Smooth muscle cell (in vitro differentiated cells): ENCODE measurements at regions not wholly inside any gene's neighbourhood (a gene's known extent, or its start where the extent isn't known, plus 50 kb on each side); places are given as distances from the start of the nearest gene placed in this dataset.
A peak's percentile ranks its signal among the peaks of the same experiment; 100 is the strongest.
"Not testable (repeated sequence)": the region's sequence is repeated elsewhere in the genome, so short reads cannot be mapped to it uniquely, and the experiment has no call there.

Experiments used
- DNase-seq: peaks from one replicate; lab custom pipeline; 2025; ENCODE audit not compliant: unreplicated experiment; lab: John Stamatoyannopoulos, UW
- H2AFZ ChIP-seq: fragments of 200-600 bp; sonication (generic); 2 replicates; pipeline ENCODE4 v1.6.0; 2016; ENCODE audit warnings: antibody characterized with exemption, low read depth, mild to moderate bottlenecking
- H3F3A ChIP-seq: fragments of 200-600 bp; sonication (generic); 2 replicates; pipeline ENCODE4 v1.6.0; 2017; ENCODE audit warnings: antibody characterized with exemption, low read depth
- H3K27ac ChIP-seq: fragments of 200-600 bp; sonication (generic); 2 replicates; pipeline ENCODE4 v1.5.1; 2016; ENCODE audit warnings: low read depth, mild to moderate bottlenecking
- H3K27me3 ChIP-seq: fragments of 200-600 bp; sonication (generic); 2 replicates; pipeline ENCODE4 v1.6.1; 2016; ENCODE audit warnings: low read depth, mild to moderate bottlenecking
- H3K36me3 ChIP-seq: fragments of 200-600 bp; sonication (generic); 2 replicates; pipeline ENCODE4 v1.5.1; 2016; ENCODE audit warnings: low read depth
- H3K4me1 ChIP-seq: fragments of 200-600 bp; sonication (generic); 2 replicates; pipeline ENCODE4 v1.5.1; 2016; ENCODE audit warnings: low read depth
- H3K4me2 ChIP-seq: fragments of 200-600 bp; sonication (generic); 2 replicates; pipeline ENCODE4 v1.6.0; 2016; ENCODE audit warnings: mild to moderate bottlenecking
- H3K4me3 ChIP-seq: fragments of 200-600 bp; sonication (generic); 2 replicates; pipeline ENCODE4 v1.5.1; 2016; ENCODE audit warnings: mild to moderate bottlenecking
- H3K79me2 ChIP-seq: fragments of 200-600 bp; sonication (generic); 2 replicates; pipeline ENCODE4 v1.6.0; 2016; ENCODE audit warnings: low read depth, mild to moderate bottlenecking
- H3K9ac ChIP-seq: fragments of 200-600 bp; sonication (generic); 2 replicates; pipeline ENCODE4 v1.6.0; 2016; ENCODE audit warnings: low read depth
- H3K9me3 ChIP-seq: fragments of 200-600 bp; sonication (generic); replicated peaks from 2 replicates; pipeline ENCODE4 v1.5.1; 2016; ENCODE audit warnings: low read depth
- H4K20me1 ChIP-seq: fragments of 200-600 bp; sonication (generic); 2 replicates; pipeline ENCODE4 v1.6.0; 2016; ENCODE audit warnings: low read depth
- WGBS: methylation state at CpG from one replicate; pipeline ENCODE4 v1.1.7; 2016; ENCODE audit warnings: low lambda C conversion rate; 5-methylcytosine and 5-hydroxymethylcytosine counted together
- TF ChIP-seq, protein P1 (sequence below): fragments of 200-600 bp; sonication (generic); IDR thresholded peaks from 2 replicates; pipeline ENCODE4 v1.5.1; 2017; ENCODE audit warnings: borderline replicate concordance, mild to moderate bottlenecking, antibody characterized with exemption; ENCODE audit not compliant: insufficient read depth, poor library complexity, severe bottlenecking

DNA sequence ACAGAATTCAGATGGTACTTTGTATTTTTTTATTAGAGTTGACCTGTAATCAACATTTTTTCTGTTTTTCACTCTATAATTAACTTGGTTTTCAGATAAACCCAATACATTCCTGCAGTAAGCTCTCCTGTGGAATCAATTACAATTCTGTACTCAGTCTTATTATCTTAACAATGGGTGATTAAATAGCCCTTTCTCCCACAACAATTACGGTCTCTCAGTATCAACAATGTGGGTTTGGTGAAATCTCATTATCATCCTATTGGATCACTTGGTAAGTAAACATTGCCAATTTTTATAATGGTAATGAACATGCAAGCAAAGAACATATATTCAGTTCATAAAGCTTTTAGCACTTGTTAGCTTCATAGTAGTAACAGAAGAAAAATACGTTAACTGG, 438.9 kb upstream of the EPHA7 start:
- Histone ChIP-seq H3K27ac (no peak overlapping the region), H4K20me1 (no peaks in the 10 kb centered on the region), H3K79me2 (no peaks in the 10 kb centered on the region), H3K9ac (no peak overlapping the region), H3K4me1 (peaks cover 29% of the 10 kb centered on the region), H2AFZ (no peak overlapping the region), H3K27me3 (no peaks in the 10 kb centered on the region), H3K9me3 (no peaks in the 10 kb centered on the region), H3K4me3 (no peak overlapping the region), H3K4me2 (no peak overlapping the region), H3K36me3 (no peaks in the 10 kb centered on the region), H3F3A (no peaks in the 10 kb centered on the region)
- WGBS, result 90% methylated on average over 2 of the region's 2 CpGs
- TF ChIP-seq, protein P1, sequence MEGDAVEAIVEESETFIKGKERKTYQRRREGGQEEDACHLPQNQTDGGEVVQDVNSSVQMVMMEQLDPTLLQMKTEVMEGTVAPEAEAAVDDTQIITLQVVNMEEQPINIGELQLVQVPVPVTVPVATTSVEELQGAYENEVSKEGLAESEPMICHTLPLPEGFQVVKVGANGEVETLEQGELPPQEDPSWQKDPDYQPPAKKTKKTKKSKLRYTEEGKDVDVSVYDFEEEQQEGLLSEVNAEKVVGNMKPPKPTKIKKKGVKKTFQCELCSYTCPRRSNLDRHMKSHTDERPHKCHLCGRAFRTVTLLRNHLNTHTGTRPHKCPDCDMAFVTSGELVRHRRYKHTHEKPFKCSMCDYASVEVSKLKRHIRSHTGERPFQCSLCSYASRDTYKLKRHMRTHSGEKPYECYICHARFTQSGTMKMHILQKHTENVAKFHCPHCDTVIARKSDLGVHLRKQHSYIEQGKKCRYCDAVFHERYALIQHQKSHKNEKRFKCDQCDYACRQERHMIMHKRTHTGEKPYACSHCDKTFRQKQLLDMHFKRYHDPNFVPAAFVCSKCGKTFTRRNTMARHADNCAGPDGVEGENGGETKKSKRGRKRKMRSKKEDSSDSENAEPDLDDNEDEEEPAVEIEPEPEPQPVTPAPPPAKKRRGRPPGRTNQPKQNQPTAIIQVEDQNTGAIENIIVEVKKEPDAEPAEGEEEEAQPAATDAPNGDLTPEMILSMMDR, result no peak
- no peak for DNase-seq

DNA sequence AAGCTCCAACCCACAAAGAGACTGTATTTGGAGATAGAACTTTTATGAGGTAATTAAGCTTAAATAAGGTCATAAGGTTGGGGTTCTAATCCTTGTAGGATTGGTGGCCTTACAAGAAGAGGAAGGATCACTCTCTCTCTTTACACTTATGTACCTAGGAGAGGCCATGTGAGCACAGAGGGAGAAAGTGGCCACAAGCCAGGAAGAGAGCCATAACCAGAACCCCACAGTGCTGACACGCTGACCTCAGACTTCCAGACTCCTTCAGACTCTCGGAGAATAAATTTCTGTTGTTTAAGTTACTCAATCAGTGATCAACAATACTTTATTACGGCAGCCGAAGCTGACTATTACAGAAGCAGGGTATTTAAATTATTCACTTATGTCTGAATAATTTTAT, 430.5 kb upstream of the EPHA7 start:
- Histone ChIP-seq H3K27me3 (no peaks in the 10 kb centered on the region), H3K4me2 (peak overlapping the region; percentile 48), H3F3A (no peaks in the 10 kb centered on the region), H2AFZ (peak overlapping the region; percentile 66), H3K36me3 (no peaks in the 10 kb centered on the region), H3K79me2 (no peaks in the 10 kb centered on the region), H3K9me3 (no peaks in the 10 kb centered on the region), H3K4me1 (no peaks in the 10 kb centered on the region), H4K20me1 (no peaks in the 10 kb centered on the region), H3K9ac (no peak overlapping the region), H3K4me3 (no peak overlapping the region), H3K27ac (no peak overlapping the region)
- DNase-seq, result no peak
- TF ChIP-seq, protein P1, result no peak
- 57% methylated on average over 4 of the region's 4 CpGs for WGBS

DNA sequence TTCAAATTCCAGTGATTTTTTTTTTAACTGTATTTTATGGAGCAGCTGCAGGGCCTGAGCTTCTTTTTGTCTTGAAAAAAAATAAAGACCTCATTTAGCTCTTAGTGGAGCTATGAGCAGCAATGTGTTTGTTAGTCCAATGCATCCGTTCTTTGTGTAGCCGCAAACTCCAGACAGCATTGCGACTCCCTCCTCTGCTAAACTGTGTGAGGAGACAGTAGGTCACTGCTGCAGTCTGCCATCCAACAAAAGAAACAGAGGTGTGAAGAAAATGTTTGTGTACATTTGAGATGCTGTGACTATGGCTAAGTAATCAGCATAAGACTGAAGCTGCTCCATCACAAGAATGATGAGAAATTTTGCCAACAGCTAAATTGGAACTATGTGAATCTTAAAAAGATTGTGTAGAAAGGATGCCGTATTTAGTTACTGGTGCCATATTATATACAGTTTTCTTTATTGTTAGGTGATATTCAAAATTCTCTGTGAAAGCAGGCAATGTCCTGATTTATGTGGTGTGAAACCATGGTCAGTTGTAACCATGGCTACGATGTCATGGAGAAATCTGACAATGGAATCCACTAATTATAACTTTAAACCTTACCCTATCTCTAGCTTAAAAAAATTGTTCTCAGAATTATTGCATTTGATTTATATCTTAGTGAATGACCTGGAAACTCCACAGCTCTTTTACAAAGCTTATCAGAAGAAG, 428.8 kb upstream of the EPHA7 start:
- Histone ChIP-seq H3K27me3 (no peaks in the 10 kb centered on the region), H4K20me1 (no peaks in the 10 kb centered on the region), H3K4me3 (no peak overlapping the region), H2AFZ (no peak overlapping the region), H3K79me2 (no peaks in the 10 kb centered on the region), H3K4me2 (no peak overlapping the region), H3F3A (no peaks in the 10 kb centered on the region), H3K9ac (no peak overlapping the region), H3K36me3 (no peaks in the 10 kb centered on the region), H3K9me3 (no peaks in the 10 kb centered on the region), H3K27ac (no peak overlapping the region), H3K4me1 (no peaks in the 10 kb centered on the region)
- 90% methylated on average over 5 of the region's 5 CpGs for WGBS
- no peak for DNase-seq
- TF ChIP-seq, protein P1, result no peak

DNA sequence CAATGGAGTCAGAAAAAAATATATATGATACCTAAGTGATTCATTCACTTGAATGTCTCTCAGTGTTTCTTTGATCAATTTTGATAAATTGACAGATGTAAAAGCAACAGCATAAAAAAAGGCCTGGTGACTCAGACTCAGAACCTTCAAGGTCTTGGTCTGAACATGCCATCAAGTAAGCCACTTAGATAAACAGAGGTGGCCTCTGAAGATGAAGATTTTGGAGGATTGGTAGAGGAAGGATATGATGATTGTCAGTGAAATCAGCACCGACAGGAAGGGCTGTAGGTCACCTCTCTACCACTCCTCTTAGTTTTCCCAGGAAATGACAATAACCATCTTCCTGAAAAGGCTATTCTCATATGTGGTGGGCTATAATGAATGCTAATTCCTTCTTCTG, 422.8 kb upstream of the EPHA7 start:
- no peak for DNase-seq
- Histone ChIP-seq H3K27me3 (no peaks in the 10 kb centered on the region), H3K9ac (no peak overlapping the region), H3K9me3 (no peaks in the 10 kb centered on the region), H3K4me2 (no peak overlapping the region), H3K27ac (no peak overlapping the region), H3K36me3 (no peaks in the 10 kb centered on the region), H3K4me1 (no peaks in the 10 kb centered on the region), H3K4me3 (no peak overlapping the region), H2AFZ (no peak overlapping the region), H3F3A (no peaks in the 10 kb centered on the region), H4K20me1 (no peaks in the 10 kb centered on the region), H3K79me2 (no peaks in the 10 kb centered on the region)
- TF ChIP-seq, protein P1, result no peak
- 89% methylated on average over 1 of the region's 1 CpG for WGBS

DNA sequence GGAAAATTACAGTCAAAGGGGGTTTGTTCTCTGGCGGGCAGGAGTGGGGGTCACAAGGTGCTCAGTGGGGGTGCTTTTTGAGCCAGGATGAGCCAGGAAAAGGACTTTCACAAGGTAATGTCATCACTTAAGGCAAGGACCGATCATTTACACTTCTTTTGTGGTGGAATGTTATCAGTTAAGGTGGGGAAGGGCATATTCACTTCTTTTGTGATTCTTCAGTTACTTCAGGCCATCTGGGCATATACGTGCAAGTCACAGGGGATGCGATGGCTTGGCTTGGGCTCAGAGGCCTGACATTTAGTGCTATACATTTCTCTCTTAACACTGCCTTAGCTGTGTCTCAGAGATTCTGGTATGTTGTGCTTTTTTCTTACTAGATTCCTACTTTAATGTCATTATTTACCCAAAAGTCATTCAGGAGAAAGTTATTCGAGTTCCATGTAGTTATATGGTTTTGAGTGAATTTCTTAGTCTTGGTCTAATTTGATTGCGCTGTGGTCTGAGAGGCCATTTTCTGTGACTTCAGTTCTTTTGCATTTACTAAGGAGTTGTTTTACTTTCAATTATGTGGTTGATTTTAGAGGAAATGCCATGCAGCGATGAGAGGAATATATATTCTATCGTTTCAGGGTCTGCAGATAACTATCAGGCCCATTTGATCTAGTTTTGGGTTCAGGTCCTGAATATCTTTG, 416.2 kb upstream of the EPHA7 start:
- not testable (repeated sequence) for H4K20me1 ChIP-seq, H3K4me1 ChIP-seq, H3K4me3 ChIP-seq, DNase-seq, H3K9me3 ChIP-seq, H3K27ac ChIP-seq, H3K79me2 ChIP-seq, H3K9ac ChIP-seq, H3K36me3 ChIP-seq, H2AFZ ChIP-seq, H3K4me2 ChIP-seq, H3F3A ChIP-seq
- H3K27me3 ChIP-seq, result peaks cover 37% of the 10 kb centered on the region
- 52% methylated on average over 7 of the region's 8 CpGs for WGBS
